K562 (cell line): ENCODE measurements at regions not wholly inside any gene's neighbourhood (a gene's known extent, or its start where the extent isn't known, plus 50 kb on each side); places are given as distances from the start of the nearest gene placed in this dataset.

Experiments used
- ATAC-seq: fragments of 200-7000 bp; cut with Tn5 transposase; 3 replicates; pipeline ENCODE4 v1.9.1; 2020; ENCODE audit warnings: moderate library complexity
- BruUV-seq: library from RNA; stranded (reverse); fragments of 400-500 nt; replicated peaks from 2 replicates; lab custom pipeline; 2021; lab: Mats Ljungman, UMichigan
- CTCF ChIA-PET: fragments of 300-600 bp; formaldehyde crosslinking; extraction: SDS; loops from one replicate; lab custom pipeline; 2021; ENCODE audit warnings: low intra/inter-chr PET ratio; lab: Yijun Ruan, JAX
- POLR2A ChIA-PET: fragments of 300-600, 350-650 bp; sonication (Branson Sonifier 250); formaldehyde crosslinking; extraction: SDS; loops from one replicate; lab custom pipeline; 2021; ENCODE audit warnings: antibody characterized with exemption, inconsistent platforms; lab: Yijun Ruan, JAX
- DNase-seq, 4 experiments: peaks; one replicate each; pipeline versions ENCODE4 v3.0.0 to v3.0.0-alpha.2; 2011 to 2018; ENCODE audit warnings: low spot score in 3 of 4, mixed read lengths in 3 of 4; ENCODE audit errors: extremely low read depth in 1 of 4
- FAIRE-seq: peaks from 2 replicates; lab custom pipeline; 2011; peaks lifted over from hg19 to GRCh38; lab: Jason Lieb, UNC
- H2AFZ ChIP-seq: 2 replicates; pipeline ENCODE4 v1.6.0; 2011; ENCODE audit warnings: low read depth, low read length, control low read depth, inconsistent platforms
- H3K27ac ChIP-seq: fragments of 200-600 bp; 3 replicates; pipeline ENCODE4 v1.8.0; 2011; ENCODE audit warnings: low read depth, mild to moderate bottlenecking, control low read depth, inconsistent platforms, low read length, moderate library complexity, mixed read lengths; ENCODE audit errors: extremely low read depth
- H3K27me3 ChIP-seq, 2 experiments: fragments of 300-600 bp in 1 of 2; 2 replicates in 1 of 2; 3 replicates in 1 of 2; pipeline versions ENCODE4 v1.6.0 to v1.8.0; 2011; ENCODE audit warnings: inconsistent platforms in 2 of 2, low read length in 2 of 2, mild to moderate bottlenecking in 1 of 2, mixed read lengths in 1 of 2, moderate library complexity in 1 of 2; ENCODE audit not compliant: control insufficient read depth in 2 of 2, insufficient read depth in 2 of 2
- H3K36me3 ChIP-seq: fragments of 300-600 bp; 3 replicates; pipeline ENCODE4 v1.8.0; 2011; ENCODE audit warnings: mild to moderate bottlenecking, low read length, inconsistent platforms; ENCODE audit not compliant: control insufficient read depth, insufficient read depth
- H3K4me1 ChIP-seq, 2 experiments: fragments of 200-600 bp in 1 of 2; replicated peaks in 1 of 2; 2 replicates in 1 of 2; 3 replicates in 1 of 2; pipeline versions ENCODE4 v1.5.1 to v1.8.0; 2011; ENCODE audit warnings: inconsistent platforms in 2 of 2, low read length in 2 of 2, mild to moderate bottlenecking in 1 of 2, mixed read lengths in 1 of 2, moderate library complexity in 1 of 2; ENCODE audit not compliant: control insufficient read depth in 2 of 2, insufficient read depth in 2 of 2
- H3K4me2 ChIP-seq: 2 replicates; pipeline ENCODE4 v1.6.1; 2011; ENCODE audit warnings: low read length, control low read depth, inconsistent platforms, mixed read lengths; ENCODE audit not compliant: insufficient read depth
- H3K4me3 ChIP-seq: fragments of 200-600 bp; sonication (generic), shearing (Covaris generic); 2 replicates; pipeline ENCODE4 v1.5.1; 2016; ENCODE audit warnings: control low read depth, inconsistent platforms
- H3K79me2 ChIP-seq: fragments of 200-600 bp; 3 replicates; pipeline ENCODE4 v1.8.0; 2011; ENCODE audit warnings: low read length, inconsistent platforms; ENCODE audit not compliant: control insufficient read depth, insufficient read depth
- H3K9ac ChIP-seq, 2 experiments: 2 replicates each; pipeline versions ENCODE4 v1.6.0 to v1.6.1; 2011; ENCODE audit warnings: low read depth in 2 of 2, low read length in 2 of 2, control low read depth in 1 of 2, inconsistent platforms in 1 of 2, mild to moderate bottlenecking in 1 of 2, mixed read lengths in 1 of 2; ENCODE audit not compliant: insufficient read depth in 1 of 2
- H3K9me1 ChIP-seq: one replicate; pipeline ENCODE4 v1.6.0; 2011; ENCODE audit warnings: inconsistent platforms, mild to moderate bottlenecking, low read length, moderate library complexity; ENCODE audit not compliant: control insufficient read depth, insufficient read depth
- H3K9me3 ChIP-seq: replicated peaks from 2 replicates; pipeline ENCODE4 v1.5.1; 2011; ENCODE audit warnings: low read depth, low read length, inconsistent platforms; ENCODE audit not compliant: control insufficient read depth, insufficient read depth
- H4K20me1 ChIP-seq: replicated peaks from 2 replicates; pipeline ENCODE4 v1.6.1; 2011; ENCODE audit warnings: low read length, inconsistent platforms, mixed read lengths; ENCODE audit not compliant: control insufficient read depth, insufficient read depth
- CBX3 ChIP-seq, 2 experiments: IDR thresholded peaks; 1 replicate in 1 of 2; 2 replicates in 1 of 2; pipeline ENCODE4 v1.6.1; 2012; ENCODE audit warnings: inconsistent platforms in 2 of 2, low read length in 2 of 2, borderline replicate concordance in 1 of 2, control low read depth in 1 of 2
- FUS ChIP-seq: fragments of 200-400 bp; formaldehyde crosslinking; optimal IDR thresholded peaks from 2 replicates; pipeline ENCODE3; 2017; ENCODE audit warnings: low read depth, low read length
- IRF2 ChIP-seq: sonication (generic); formaldehyde crosslinking; IDR thresholded peaks from 2 replicates; pipeline ENCODE4 v1.8.1; 2022; ENCODE audit warnings: mild to moderate bottlenecking, missing genetic modification reagents
- MCM7 ChIP-seq, 2 experiments: fragments of 450-650 bp; IDR thresholded peaks; 2 replicates each; pipeline ENCODE4 v1.6.1; 2016 to 2018
- MYC ChIP-seq, 2 experiments: fragments of 250-450 bp in 1 of 2; sonication (Bioruptor Pico) in 1 of 2; IDR thresholded peaks; 2 replicates each; pipeline versions ENCODE4 v1.5.1 to v1.6.1; 2012 to 2021; ENCODE audit warnings: low read depth in 2 of 2, borderline replicate concordance in 1 of 2, improper control_type of control experiment in 1 of 2, low read length in 1 of 2, mild to moderate bottlenecking in 1 of 2, moderate library complexity in 1 of 2
- RBM39 ChIP-seq: fragments of 200-400 bp; formaldehyde crosslinking; optimal IDR thresholded peaks from 2 replicates; pipeline ENCODE3; 2018; ENCODE audit warnings: low read depth, low read length
- TEAD1 ChIP-seq, 2 experiments: fragments of 450-650 bp in 1 of 2; sonication (generic) in 1 of 2; formaldehyde crosslinking; IDR thresholded peaks; 2 replicates each; pipeline versions ENCODE4 v1.4.0 to v1.8.0; 2020 to 2022; ENCODE audit warnings: mild to moderate bottlenecking in 2 of 2, missing genetic modification reagents in 1 of 2
- ZBTB12 ChIP-seq: fragments of 250-450 bp; sonication (Bioruptor Pico); IDR thresholded peaks from 2 replicates; pipeline ENCODE4 v1.4.0; 2020
- ZNF133 ChIP-seq: fragments of 250-450 bp; sonication (Bioruptor Pico); IDR thresholded peaks from 2 replicates; pipeline ENCODE4 v1.4.0; 2020; ENCODE audit warnings: mild to moderate bottlenecking
- ZNF184 ChIP-seq: sonication (generic); formaldehyde crosslinking; IDR thresholded peaks from 2 replicates; pipeline ENCODE4 v1.5.0; 2020; ENCODE audit warnings: missing genetic modification reagents
- ZNF444 ChIP-seq: fragments of 250-450 bp; sonication (Bioruptor Pico); IDR thresholded peaks from 2 replicates; pipeline ENCODE4 v1.4.0; 2020; ENCODE audit warnings: mild to moderate bottlenecking, moderate library complexity
- ZNF518B ChIP-seq: fragments of 250-450 bp; sonication (Bioruptor Pico); IDR thresholded peaks from 2 replicates; pipeline ENCODE4 v1.5.0; 2021; ENCODE audit warnings: mild to moderate bottlenecking, moderate library complexity
- ZNF644 ChIP-seq: fragments of 200-800 bp; sonication (Bioruptor generic); IDR thresholded peaks from 2 replicates; pipeline ENCODE4 v1.6.1; 2016; ENCODE audit warnings: low read depth, missing genetic modification characterization, missing compliant biosample characterization
- WGBS: fragments of 100-300 bp; shearing (Covaris generic); methylation state at CpG from one replicate; pipeline ENCODE4 v1.1.6; 2016; ENCODE audit warnings: low coverage, mixed read lengths; ENCODE audit not compliant: insufficient coverage; ENCODE audit errors: missing lambda C conversion rate; 5-methylcytosine and 5-hydroxymethylcytosine counted together
- in situ Hi-C: fragments of 300-500 bp; cut with MboI; formaldehyde crosslinking; loops from 4 replicates; pipeline ENCODE4 v1.15.0; 2018; ENCODE audit warnings: inconsistent platforms, mixed read lengths
- intact Hi-C: fragments of 100-400 bp; cut with micrococcal nuclease; formaldehyde crosslinking; loops from 2 replicates; pipeline ENCODE4 v1.14.2; 2022

- H3K79me2 ChIP-seq, result no peaks in the 10 kb centered on the region
- no peak for DNase-seq
- ATAC-seq, result no peak
- H3K36me3 ChIP-seq, result peaks cover 7% of the 10 kb centered on the region; the same call in 1 of the 3 replicates
- intact Hi-C loops (no loop called here), in situ Hi-C loops (no loop called here)
- no peak overlapping the region for H3K27ac ChIP-seq
- H3K4me3 ChIP-seq, result no peak overlapping the region
- FAIRE-seq, result no peak
- H3K4me1 ChIP-seq, result no peaks in the 10 kb centered on the region
- no peak overlapping the region for H3K4me2 ChIP-seq
- no peaks in the 10 kb centered on the region for H3K9me1 ChIP-seq
- H4K20me1 ChIP-seq, result no peaks in the 10 kb centered on the region
- no peaks in the 10 kb centered on the region; the same call in 1 of the 2 replicates for H3K9me3 ChIP-seq
- 86% methylated on average over 7 of the region's 9 CpGs for WGBS
- H2AFZ ChIP-seq, result no peak overlapping the region
- H3K27me3 ChIP-seq, result no peaks in the 10 kb centered on the region
- CTCF ChIA-PET, result no interaction called here
- TF ChIP-seq ZNF184 (CRISPR knock-in tag), result no peak
- TF ChIP-seq ZNF444 (CRISPR knock-in tag), result no peak
- TF ChIP-seq ZNF133, result no peak
- no peak for TF ChIP-seq ZBTB12
- TF ChIP-seq ZNF644 (tag), result no peak
- TF ChIP-seq, all 486 proteins: peak for 0
- H3K9ac ChIP-seq, result no peak overlapping the region
- POLR2A ChIA-PET, result no interaction called here
- BruUV-seq, result no TSS peak
Observed at GRCh38 chrX:131734621-131735020, 190.7 kb downstream of the OR13H1 start.

- Histone ChIP-seq H3K36me3 (peaks cover 7% of the 10 kb centered on the region; the same call in 1 of the 3 replicates), H3K9ac (no peak overlapping the region), H3K4me1 (no peaks in the 10 kb centered on the region), H3K9me1 (no peaks in the 10 kb centered on the region), H4K20me1 (no peaks in the 10 kb centered on the region), H3K27ac (no peak overlapping the region), H2AFZ (no peak overlapping the region), H3K4me2 (no peak overlapping the region), H3K27me3 (no peaks in the 10 kb centered on the region), H3K79me2 (no peaks in the 10 kb centered on the region), H3K9me3 (peaks cover 2% of the 10 kb centered on the region), H3K4me3 (no peak overlapping the region)
- POLR2A ChIA-PET, result no interaction called here
- DNase-seq, result no peak
- in situ Hi-C loops, result no loop called here
- WGBS, result 100% methylated on average over 1 of the region's 3 CpGs
- CTCF ChIA-PET, result no interaction called here
- BruUV-seq, result no TSS peak
- no peak for FAIRE-seq
- ATAC-seq, result no peak
- intact Hi-C loops, result no loop called here
- TF ChIP-seq MCM7 (IDR thresholded peaks at IDR 0.05), result no peak
- TF ChIP-seq ZNF518B, result no peak
- TF ChIP-seq RBM39, result no peak
- TF ChIP-seq FUS, result no peak
- TF ChIP-seq MYC (IDR thresholded peaks at IDR 0.05; ENCODE audit: low read depth, low read length), result no peak
- TF ChIP-seq MYC (CRISPR knock-in tag; IDR thresholded peaks at IDR 0.05; ENCODE audit: borderline replicate concordance, low read depth), result no peak
- no peak for TF ChIP-seq CBX3 (IDR thresholded peaks at IDR 0.05; ENCODE audit: borderline replicate concordance in 1 of 2, low read length in 2 of 2)
- TF ChIP-seq IRF2 (CRISPR knock-in tag), result no peak
- TF ChIP-seq TEAD1 (CRISPR knock-in tag; IDR thresholded peaks at IDR 0.05), result no peak
Observed at GRCh38 chrX:131735127-131735526, 191.3 kb downstream of the OR13H1 start.
